IPS DF 6.9 (cell line): ENCODE measurements at regions not wholly inside any gene's neighbourhood (a gene's known extent, or its start where the extent isn't known, plus 50 kb on each side); places are given as distances from the start of the nearest gene placed in this dataset.
"Not testable (repeated sequence)": the region's sequence is repeated elsewhere in the genome, so short reads cannot be mapped to it uniquely, and the experiment has no call there.

ENCODE experiments used
- DNase-seq: peaks from one replicate; pipeline ENCODE4 v3.0.0-alpha.2; 2013; ENCODE audit warnings: low read depth, low spot score
- H3K27ac ChIP-seq: one replicate; pipeline ENCODE4 v1.5.1; 2013; ENCODE audit warnings: low read length, control low read depth
- H3K27me3 ChIP-seq: 2 replicates; pipeline ENCODE4 v1.6.1; 2013; ENCODE audit warnings: mild to moderate bottlenecking, low read length; ENCODE audit not compliant: control insufficient read depth, insufficient read depth
- H3K36me3 ChIP-seq: 2 replicates; pipeline ENCODE4 v1.6.1; 2013; ENCODE audit warnings: low read length; ENCODE audit not compliant: control insufficient read depth, insufficient read depth
- H3K4me1 ChIP-seq: 2 replicates; pipeline ENCODE4 v1.6.1; 2013; ENCODE audit warnings: low read length; ENCODE audit not compliant: control insufficient read depth, insufficient read depth
- H3K4me3 ChIP-seq: 2 replicates; pipeline ENCODE4 v1.5.1; 2013; ENCODE audit warnings: mild to moderate bottlenecking, low read length
- H3K9me3 ChIP-seq: 2 replicates; pipeline ENCODE4 v1.6.1; 2013; ENCODE audit warnings: low read length, inconsistent platforms; ENCODE audit not compliant: control insufficient read depth, insufficient read depth
- WGBS: extraction: QIAGEN DNeasy Blood & Tissue Kit; methylation state at CpG from one replicate; pipeline ENCODE4 v1.1.7; 2013; ENCODE audit warnings: mixed read lengths, missing lambda C conversion rate; ENCODE audit not compliant: insufficient read length, insufficient coverage; 5-methylcytosine and 5-hydroxymethylcytosine counted together

GRCh38 chr6:147950623-147950987 is 392.0 kb upstream of the SASH1 start:
- no peak for DNase-seq

DNA sequence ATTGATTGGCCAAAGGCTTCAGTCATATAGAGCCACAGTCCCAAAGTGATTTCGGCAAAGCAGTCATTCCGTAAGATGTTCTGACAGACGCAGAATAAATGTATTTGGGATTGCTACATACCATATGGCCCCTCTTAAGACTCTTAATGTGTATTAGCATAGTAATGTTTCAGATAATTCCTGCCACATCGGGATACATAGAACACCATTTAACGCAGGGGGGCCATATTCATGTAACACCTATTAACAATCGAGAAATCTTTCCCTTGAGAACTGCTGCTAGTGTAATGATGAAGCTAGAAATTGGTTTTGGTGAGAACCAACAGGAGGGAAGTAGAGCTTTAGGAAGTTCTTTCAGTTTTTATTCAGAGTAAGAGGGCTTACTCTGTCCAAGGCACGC is 390.9 kb upstream of the SASH1 start:
- H3K27ac ChIP-seq = no peak overlapping the region
- H3K36me3 ChIP-seq = no peaks in the 10 kb centered on the region
- no peaks in the 10 kb centered on the region for H3K9me3 ChIP-seq
- no peaks in the 10 kb centered on the region for H3K4me1 ChIP-seq
- no peak for DNase-seq
- no CpG with 5 or more reads among the region's 7 CpGs for WGBS
- no peaks in the 10 kb centered on the region for H3K27me3 ChIP-seq
- no peak overlapping the region for H3K4me3 ChIP-seq

More at GRCh38 chr6:147950623-147950987, 392.0 kb upstream of the SASH1 start:
- Histone ChIP-seq H3K4me3 (no peak overlapping the region), H3K27me3 (no peaks in the 10 kb centered on the region), H3K27ac (no peak overlapping the region), H3K4me1 (no peaks in the 10 kb centered on the region), H3K36me3 (no peaks in the 10 kb centered on the region), H3K9me3 (no peaks in the 10 kb centered on the region)
- WGBS = no CpG with 5 or more reads among the region's 5 CpGs

DNA sequence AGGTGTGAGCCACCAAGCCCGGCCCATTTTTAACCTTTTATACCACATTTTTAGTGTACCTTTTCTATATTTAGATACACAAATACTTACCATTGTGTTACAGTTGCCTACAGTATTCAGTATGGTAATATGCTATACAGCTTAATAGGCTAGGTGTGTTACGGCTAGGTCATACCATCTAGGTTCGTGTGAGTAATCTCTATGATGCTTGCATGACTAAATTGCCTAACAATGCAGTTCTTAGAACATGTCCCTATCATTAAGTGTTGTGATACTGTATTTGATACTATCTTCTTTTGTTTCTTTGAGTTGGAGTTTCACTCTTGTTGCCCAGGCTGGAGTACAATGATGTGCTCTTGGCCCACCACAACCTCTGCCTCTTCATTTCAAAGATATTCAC is 387.7 kb upstream of the SASH1 start:
- Histone ChIP-seq H3K27me3 (no peaks in the 10 kb centered on the region), H3K36me3 (no peaks in the 10 kb centered on the region), H3K4me3 (no peak overlapping the region), H3K4me1 (no peaks in the 10 kb centered on the region), H3K9me3 (no peaks in the 10 kb centered on the region), H3K27ac (no peak overlapping the region)
- DNase-seq = no peak
- WGBS = no CpG with 5 or more reads among the region's 3 CpGs

DNA sequence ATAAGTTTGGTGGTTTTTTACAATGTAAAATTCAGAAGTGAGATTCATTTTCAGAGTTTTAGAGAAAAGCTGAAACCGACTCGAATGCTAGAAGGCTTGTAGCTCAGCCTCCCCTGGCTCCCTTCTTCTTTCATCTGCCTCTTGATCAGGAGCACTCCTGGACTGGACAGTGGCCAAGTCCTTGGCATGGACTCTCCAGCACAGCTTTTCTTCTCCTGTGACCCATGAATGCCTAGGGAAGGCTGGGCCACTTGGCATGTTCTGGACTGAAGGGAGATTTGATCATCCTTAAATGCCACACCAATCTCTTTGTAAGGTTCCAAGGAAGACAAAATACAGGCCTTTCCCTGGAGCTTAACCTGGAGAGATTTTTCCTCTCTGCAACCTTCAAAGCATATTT is 384.0 kb upstream of the SASH1 start:
- H3K4me1 ChIP-seq = no peaks in the 10 kb centered on the region
- WGBS = no CpG with 5 or more reads among the region's 2 CpGs
- H3K9me3 ChIP-seq = no peaks in the 10 kb centered on the region
- H3K27me3 ChIP-seq = no peaks in the 10 kb centered on the region
- H3K27ac ChIP-seq = no peak overlapping the region
- no peak for DNase-seq
- no peak overlapping the region for H3K4me3 ChIP-seq
- no peaks in the 10 kb centered on the region for H3K36me3 ChIP-seq

DNA sequence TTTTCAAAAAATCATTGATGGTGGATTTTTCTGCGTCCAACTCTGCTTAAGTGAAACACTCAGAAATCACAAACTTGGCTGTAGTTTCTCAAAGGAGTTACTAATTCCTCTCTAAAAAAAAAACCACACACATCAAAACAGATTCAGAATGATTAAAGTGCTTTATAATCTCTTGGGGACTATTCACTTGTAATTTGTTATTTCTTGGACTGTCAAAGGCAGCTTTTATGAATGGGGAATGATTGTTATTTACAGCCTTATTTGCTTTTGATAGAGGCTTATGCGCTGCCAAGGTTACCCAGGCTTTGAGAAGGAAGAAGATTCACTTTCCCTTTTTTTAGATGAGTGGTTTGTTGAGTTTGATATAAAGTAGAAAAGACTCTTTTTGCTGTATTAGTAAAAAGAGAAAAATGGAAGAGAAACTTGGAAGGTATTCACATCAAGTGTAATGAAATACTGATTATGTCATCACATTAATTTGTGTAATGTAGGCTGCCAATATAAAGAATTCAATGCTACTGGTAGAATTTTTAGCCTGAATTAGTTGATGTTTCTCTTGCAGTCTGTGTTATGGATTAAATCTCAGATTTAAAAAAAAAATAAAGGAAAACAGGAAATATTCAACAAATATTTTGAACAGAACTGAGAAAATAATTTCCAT is 381.0 kb upstream of the SASH1 start:
- no peaks in the 10 kb centered on the region for H3K9me3 ChIP-seq
- WGBS = no CpG with 5 or more reads among the region's 2 CpGs

DNA sequence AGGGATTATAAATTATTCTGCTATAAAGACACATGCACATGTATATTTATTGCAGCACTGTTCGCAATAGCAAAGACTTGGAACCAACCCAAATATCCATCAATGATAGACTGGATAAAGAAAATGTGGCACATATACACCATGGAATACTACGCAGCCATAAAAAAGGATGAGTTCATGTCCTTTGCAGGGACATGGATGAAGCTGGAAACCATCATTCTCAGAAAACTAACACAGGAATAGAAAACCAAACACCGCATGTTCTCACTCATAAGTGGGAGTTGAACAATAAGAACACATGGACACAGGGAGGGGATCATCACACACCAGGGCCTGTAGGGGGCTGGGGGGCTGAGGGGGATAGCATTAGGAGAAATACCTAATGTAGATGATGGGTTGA is 377.2 kb upstream of the SASH1 start:
- H3K4me3 ChIP-seq, H3K36me3 ChIP-seq, H3K27ac ChIP-seq, DNase-seq, H3K9me3 ChIP-seq, H3K27me3 ChIP-seq, H3K4me1 ChIP-seq: not testable (repeated sequence)
- no CpG with 5 or more reads among the region's 3 CpGs for WGBS

More for the DNA sequence above, 381.0 kb upstream of the SASH1 start:
- H3K27ac ChIP-seq = no peak overlapping the region
- no peaks in the 10 kb centered on the region for H3K27me3 ChIP-seq
- H3K36me3 ChIP-seq = no peaks in the 10 kb centered on the region
- no peak overlapping the region for H3K4me3 ChIP-seq
- H3K4me1 ChIP-seq = no peaks in the 10 kb centered on the region
- no peak for DNase-seq

DNA sequence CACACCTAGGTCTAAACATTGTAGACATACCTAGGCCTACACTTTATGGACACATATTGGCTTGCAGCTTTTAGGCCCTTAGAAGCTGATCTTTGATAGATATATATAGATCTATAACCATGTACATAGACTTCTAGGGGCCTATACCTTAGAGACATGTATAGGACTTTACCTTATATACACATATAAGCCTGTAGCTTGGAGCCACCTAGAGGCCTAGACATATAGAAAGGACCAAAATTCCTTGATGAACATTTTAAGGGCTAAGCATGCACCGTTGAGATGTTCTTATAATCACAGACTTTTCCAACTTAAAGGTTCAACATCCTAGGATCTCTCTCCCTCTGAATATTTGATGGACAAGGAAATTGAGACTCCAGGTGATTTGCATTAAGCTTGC is 371.7 kb upstream of the SASH1 start:
- Histone ChIP-seq H3K4me1 (no peaks in the 10 kb centered on the region), H3K9me3 (no peaks in the 10 kb centered on the region), H3K27ac (no peak overlapping the region), H3K4me3 (no peak overlapping the region), H3K27me3 (no peaks in the 10 kb centered on the region), H3K36me3 (no peaks in the 10 kb centered on the region)
- no peak for DNase-seq
- no CpG with 5 or more reads among the region's 1 CpG for WGBS

DNA sequence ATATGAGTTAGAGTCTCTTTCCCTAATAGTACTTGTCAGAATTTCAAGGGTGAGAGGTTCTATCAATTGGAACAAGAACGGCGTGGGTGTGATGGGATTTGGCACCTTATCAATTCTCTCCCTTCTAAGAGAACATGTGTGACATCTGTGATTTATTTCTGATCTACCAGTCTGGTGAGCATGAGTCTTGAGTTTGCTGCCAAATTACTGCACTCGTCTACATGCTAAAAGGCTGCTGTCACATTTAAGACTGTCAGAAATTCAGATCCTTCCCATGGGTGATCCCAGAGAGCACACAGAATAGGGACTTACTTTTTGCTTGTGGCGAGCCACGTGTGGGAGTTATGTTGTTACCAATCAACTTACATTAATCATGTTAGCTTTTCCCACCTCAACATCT is 370.2 kb upstream of the SASH1 start:
- H3K4me3 ChIP-seq = no peak overlapping the region
- no peak overlapping the region for H3K27ac ChIP-seq
- no peak for DNase-seq
- no peaks in the 10 kb centered on the region for H3K36me3 ChIP-seq
- no peaks in the 10 kb centered on the region for H3K27me3 ChIP-seq
- H3K9me3 ChIP-seq = no peaks in the 10 kb centered on the region
- no CpG with 5 or more reads among the region's 5 CpGs for WGBS
- no peaks in the 10 kb centered on the region for H3K4me1 ChIP-seq

- WGBS = no CpG with 5 or more reads among the region's 5 CpGs
- H3K4me1 ChIP-seq = no peaks in the 10 kb centered on the region
- DNase-seq = no peak
- H3K36me3 ChIP-seq = no peaks in the 10 kb centered on the region
- no peak overlapping the region for H3K27ac ChIP-seq
- no peaks in the 10 kb centered on the region for H3K27me3 ChIP-seq
- H3K9me3 ChIP-seq = no peaks in the 10 kb centered on the region
- no peak overlapping the region for H3K4me3 ChIP-seq
These were observed 368.8 kb upstream of the SASH1 start for GRCh38 chr6:147973806-147974205.

DNA sequence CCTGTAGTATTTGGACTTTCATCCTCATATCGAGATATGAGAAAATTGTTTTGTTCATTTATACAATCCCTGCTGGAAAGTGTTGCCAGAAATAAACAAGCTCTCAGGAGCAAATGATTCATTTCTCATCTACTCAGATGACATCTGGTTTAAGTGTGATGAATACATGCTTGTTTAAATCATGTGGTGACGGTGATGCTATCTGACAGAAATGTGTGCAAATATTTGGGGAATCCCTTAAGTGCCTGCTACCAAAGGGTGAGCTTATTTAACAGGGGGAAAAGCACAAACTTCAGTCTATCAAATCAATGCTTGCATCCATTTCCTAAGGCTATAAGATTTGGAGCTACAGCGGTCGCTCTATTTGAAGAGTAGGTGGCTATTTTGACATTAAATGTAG is 368.3 kb upstream of the SASH1 start:
- no peaks in the 10 kb centered on the region for H3K27me3 ChIP-seq
- H3K4me1 ChIP-seq = no peaks in the 10 kb centered on the region

GRCh38 chr6:147977851-147978465 is 364.7 kb upstream of the SASH1 start:
- DNase-seq = no peak

More for the DNA sequence above, 368.3 kb upstream of the SASH1 start:
- H3K27ac ChIP-seq = no peak overlapping the region
- H3K9me3 ChIP-seq = no peaks in the 10 kb centered on the region
- no peak for DNase-seq
- H3K36me3 ChIP-seq = no peaks in the 10 kb centered on the region
- no peak overlapping the region for H3K4me3 ChIP-seq
- no CpG with 5 or more reads among the region's 4 CpGs for WGBS

More at GRCh38 chr6:147977851-147978465, 364.7 kb upstream of the SASH1 start:
- no CpG with 5 or more reads among the region's 5 CpGs for WGBS
- no peaks in the 10 kb centered on the region for H3K9me3 ChIP-seq
- H3K4me1 ChIP-seq = no peaks in the 10 kb centered on the region
- H3K27me3 ChIP-seq = no peaks in the 10 kb centered on the region
- H3K36me3 ChIP-seq = no peaks in the 10 kb centered on the region
- no peak overlapping the region for H3K4me3 ChIP-seq
- no peak overlapping the region for H3K27ac ChIP-seq
